ENCODE measurements at regions not wholly inside any gene's neighbourhood (a gene's known extent, or its start where the extent isn't known, plus 50 kb on each side); places are given as distances from the start of the nearest gene placed in this dataset.
"Not testable (repeated sequence)": the region's sequence is repeated elsewhere in the genome, so short reads cannot be mapped to it uniquely, and the experiment has no call there.

GRCh38 chr15:24381103-24381502 lies 294.5 kb upstream of the NPAP1 start:
- intact Hi-C loops (cut with DNase I, micrococcal nuclease); ATAC-seq; DNase-seq: not testable (repeated sequence)

- DNase-seq; intact Hi-C loops (cut with DNase I, micrococcal nuclease); ATAC-seq: not testable (repeated sequence)
Observed at GRCh38 chr15:24385258-24385657, 290.3 kb upstream of the NPAP1 start.

GRCh38 chr15:24394303-24394702 lies 281.3 kb upstream of the NPAP1 start:
- intact Hi-C loops (cut with DNase I, micrococcal nuclease) = no loop called here
- DNase-seq (no peak), ATAC-seq (no peak)

GRCh38 chr15:24412649-24413048 lies 262.9 kb upstream of the NPAP1 start:
- ATAC-seq; DNase-seq; intact Hi-C loops (cut with DNase I, micrococcal nuclease): not testable (repeated sequence)

GRCh38 chr15:24426286-24427054 lies 249.1 kb upstream of the NPAP1 start:
- not testable (repeated sequence) for ATAC-seq, DNase-seq

GRCh38 chr15:24427055-24427400 lies 248.5 kb upstream of the NPAP1 start:
- intact Hi-C loops (cut with DNase I, micrococcal nuclease); DNase-seq: not testable (repeated sequence)
- peak; percentile 29 for ATAC-seq

More at GRCh38 chr15:24426286-24427054, 249.1 kb upstream of the NPAP1 start:
- intact Hi-C loops (cut with DNase I, micrococcal nuclease) = not testable (repeated sequence)

- peak; percentile 32 to 38 for DNase-seq
- ATAC-seq = peak; percentile 88
Observed at GRCh38 chr15:24435075-24435820, 240.3 kb upstream of the NPAP1 start.

GRCh38 chr15:24437270-24437669 lies 238.3 kb upstream of the NPAP1 start:
- intact Hi-C loops (cut with DNase I, micrococcal nuclease); DNase-seq; ATAC-seq: not testable (repeated sequence)

More at GRCh38 chr15:24435075-24435820, 240.3 kb upstream of the NPAP1 start:
- intact Hi-C loops (cut with DNase I, micrococcal nuclease) = not testable (repeated sequence)

- peak; percentile 70 for ATAC-seq
- DNase-seq; intact Hi-C loops (cut with DNase I, micrococcal nuclease): not testable (repeated sequence)
Observed at GRCh38 chr15:24437735-24438134, 237.8 kb upstream of the NPAP1 start.

- DNase-seq; intact Hi-C loops (cut with DNase I, micrococcal nuclease); ATAC-seq: not testable (repeated sequence)
Observed at GRCh38 chr15:24477107-24478025, 198.2 kb upstream of the NPAP1 start.

GRCh38 chr15:24485885-24486567 lies 189.5 kb upstream of the NPAP1 start:
- ATAC-seq; intact Hi-C loops (cut with DNase I, micrococcal nuclease): not testable (repeated sequence)
- DNase-seq = peak in 1 of 2 donors; percentile 3

- peak in 1 of 2 donors; percentile 6 for DNase-seq
- intact Hi-C loops (cut with DNase I, micrococcal nuclease) = not testable (repeated sequence)
- peak; percentile 95 for ATAC-seq
Observed at GRCh38 chr15:24488164-24488907, 187.2 kb upstream of the NPAP1 start.

- DNase-seq; intact Hi-C loops (cut with DNase I, micrococcal nuclease); ATAC-seq: not testable (repeated sequence)
Observed at GRCh38 chr15:24505216-24505615, 170.4 kb upstream of the NPAP1 start.

- DNase-seq; intact Hi-C loops (cut with DNase I, micrococcal nuclease): not testable (repeated sequence)
- ATAC-seq = peak; percentile 56
Observed at GRCh38 chr15:24509714-24510113, 165.9 kb upstream of the NPAP1 start.

- DNase-seq; ATAC-seq; intact Hi-C loops (cut with DNase I, micrococcal nuclease): not testable (repeated sequence)
Observed at GRCh38 chr15:24511598-24511997, 164.0 kb upstream of the NPAP1 start.

- ATAC-seq; intact Hi-C loops (cut with DNase I, micrococcal nuclease); DNase-seq: not testable (repeated sequence)
Observed at GRCh38 chr15:24518772-24519171, 156.8 kb upstream of the NPAP1 start.

GRCh38 chr15:24531235-24531634 lies 144.3 kb upstream of the NPAP1 start:
- DNase-seq; ATAC-seq; intact Hi-C loops (cut with DNase I, micrococcal nuclease): not testable (repeated sequence)
